Inferior parietal cortex (tissue), 1 donor: ENCODE measurements at regions not wholly inside any gene's neighbourhood (a gene's known extent, or its start where the extent isn't known, plus 50 kb on each side); places are given as distances from the start of the nearest gene placed in this dataset.

Experiments used
- DNase-seq: peaks from one replicate; pipeline ENCODE4 v3.0.0-alpha.2; 2016; ENCODE audit errors: extremely low spot score

DNA sequence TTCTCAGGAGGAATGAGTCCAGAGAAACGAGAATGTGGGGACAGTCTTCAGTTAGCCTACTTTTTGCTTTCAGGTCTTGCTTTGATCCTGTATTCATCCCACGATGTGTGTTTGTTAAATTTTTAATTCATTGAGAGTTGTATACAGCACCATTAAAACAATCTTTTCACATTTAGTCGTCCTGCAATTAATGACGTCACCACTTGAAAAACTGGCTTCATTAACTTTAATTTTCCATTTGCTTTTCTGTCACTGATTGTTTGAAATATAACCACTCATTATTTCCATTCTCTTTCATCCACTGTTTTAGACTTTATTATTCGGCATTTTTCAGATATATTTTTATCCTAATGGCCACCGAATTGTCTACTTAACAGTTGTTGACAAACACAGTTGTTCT lies 146.9 kb downstream of the TFEC start:
- DNase-seq, result no peak

DNA sequence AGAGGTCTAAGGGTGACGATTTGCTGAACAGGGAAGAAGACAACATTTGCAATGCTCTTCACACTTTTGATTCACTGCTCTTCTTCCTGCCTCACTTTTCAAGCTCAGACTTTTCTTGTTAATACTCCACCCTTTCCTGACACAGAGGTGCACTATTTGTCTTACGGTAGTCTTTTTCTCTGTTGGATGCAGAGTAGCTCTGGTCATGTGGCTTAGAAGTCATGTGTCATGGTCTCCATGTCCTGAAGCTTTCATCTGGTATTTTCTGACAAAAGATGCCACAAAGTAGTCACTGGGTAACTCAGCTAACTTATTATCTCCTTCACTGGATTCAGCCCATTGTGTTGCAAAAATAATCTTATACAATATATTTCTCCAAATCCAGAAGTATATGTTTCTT lies 149.1 kb downstream of the TFEC start:
- no peak for DNase-seq

GRCh38 chr7:115879171-115879570 lies 151.4 kb downstream of the TFEC start:
- no peak for DNase-seq

- no peak for DNase-seq
These were observed 160.8 kb downstream of the TFEC start for GRCh38 chr7:115869801-115870200.

DNA sequence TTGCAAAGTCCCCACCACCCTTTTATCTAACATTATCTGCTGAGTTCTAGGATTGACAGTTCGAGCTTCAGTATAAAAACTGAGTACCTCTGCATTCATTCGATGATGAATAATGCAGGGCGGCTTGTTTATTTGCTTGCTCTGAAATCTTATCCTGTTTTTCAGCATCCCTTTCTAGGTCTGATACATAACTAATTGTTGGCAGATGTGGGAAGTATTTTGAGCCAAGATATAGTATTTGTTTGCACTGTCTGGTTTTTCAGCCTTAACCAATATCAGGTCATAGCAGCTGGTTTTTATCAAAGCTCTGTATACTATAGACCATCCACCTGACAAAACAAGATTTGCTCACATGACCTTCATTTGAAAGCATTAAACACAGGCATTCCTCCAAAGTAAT lies 161.4 kb downstream of the TFEC start:
- no peak for DNase-seq

- DNase-seq, result no peak
These were observed 162.2 kb downstream of the TFEC start for GRCh38 chr7:115868369-115868768.

- no peak for DNase-seq
These were observed 166.5 kb downstream of the TFEC start for GRCh38 chr7:115864082-115864481.

GRCh38 chr7:115851291-115851690 lies 179.3 kb downstream of the TFEC start:
- no peak for DNase-seq

DNA sequence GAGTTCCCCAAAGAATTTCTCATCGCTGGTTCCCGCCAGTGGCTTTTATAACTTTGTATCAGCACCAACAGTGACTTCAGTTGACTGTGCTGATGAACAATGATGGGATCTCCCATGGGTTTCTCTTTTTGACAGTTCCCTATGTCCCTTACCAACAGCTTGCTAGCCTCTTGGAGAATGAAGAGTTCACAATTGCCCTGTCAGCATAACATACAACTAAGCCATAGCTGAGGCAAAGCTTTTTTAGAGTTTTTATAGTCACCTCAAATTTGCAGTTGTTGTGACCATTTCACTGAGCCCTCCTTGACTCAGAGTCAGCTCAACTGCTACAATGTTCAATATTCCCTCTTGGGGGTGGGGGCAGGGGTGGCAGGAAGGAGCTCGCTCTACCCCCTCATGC lies 179.8 kb downstream of the TFEC start:
- DNase-seq, result no peak

- DNase-seq, result no peak
These were observed 185.7 kb downstream of the TFEC start for GRCh38 chr7:115844857-115845256.

DNA sequence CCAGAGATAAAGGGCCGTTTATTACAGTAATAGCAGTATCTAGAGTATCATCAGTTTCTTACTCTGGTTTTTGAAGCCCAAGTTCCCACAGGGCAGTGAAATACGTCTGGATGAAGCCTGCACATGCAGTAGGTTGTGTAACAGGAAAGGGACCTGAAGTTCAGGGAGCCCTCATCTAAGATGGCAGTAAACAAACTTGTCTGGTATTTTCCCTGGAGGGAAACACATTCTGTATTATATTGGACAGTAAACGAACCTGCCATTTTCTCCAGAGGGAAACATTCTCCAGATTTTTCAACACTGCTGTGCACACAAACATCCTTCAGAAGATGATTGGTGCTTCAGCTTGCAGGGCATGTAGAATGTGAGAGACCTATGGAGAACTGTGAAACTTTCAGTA lies 189.9 kb downstream of the TFEC start:
- DNase-seq, result no peak

DNA sequence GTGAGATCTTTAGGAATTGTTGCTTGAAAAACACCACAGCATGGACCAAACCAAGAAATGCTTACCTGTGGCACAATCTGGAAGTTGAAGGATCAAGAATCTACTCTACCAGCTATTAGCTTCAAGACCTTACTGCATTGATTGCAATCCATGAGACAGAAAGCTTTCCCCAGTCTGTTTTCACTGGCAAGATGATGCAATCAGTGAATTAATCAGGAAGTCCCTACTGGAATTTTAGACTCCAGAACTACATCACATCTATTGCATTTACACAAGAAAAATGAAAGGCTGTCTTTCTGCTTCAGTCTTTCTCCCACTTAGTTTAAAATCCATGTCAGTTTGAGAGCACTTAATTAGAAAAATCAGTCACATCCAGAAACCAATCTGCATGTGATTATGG lies 191.7 kb downstream of the TFEC start:
- no peak for DNase-seq

- no peak for DNase-seq
These were observed 199.2 kb downstream of the TFEC start for GRCh38 chr7:115831371-115831770.

DNA sequence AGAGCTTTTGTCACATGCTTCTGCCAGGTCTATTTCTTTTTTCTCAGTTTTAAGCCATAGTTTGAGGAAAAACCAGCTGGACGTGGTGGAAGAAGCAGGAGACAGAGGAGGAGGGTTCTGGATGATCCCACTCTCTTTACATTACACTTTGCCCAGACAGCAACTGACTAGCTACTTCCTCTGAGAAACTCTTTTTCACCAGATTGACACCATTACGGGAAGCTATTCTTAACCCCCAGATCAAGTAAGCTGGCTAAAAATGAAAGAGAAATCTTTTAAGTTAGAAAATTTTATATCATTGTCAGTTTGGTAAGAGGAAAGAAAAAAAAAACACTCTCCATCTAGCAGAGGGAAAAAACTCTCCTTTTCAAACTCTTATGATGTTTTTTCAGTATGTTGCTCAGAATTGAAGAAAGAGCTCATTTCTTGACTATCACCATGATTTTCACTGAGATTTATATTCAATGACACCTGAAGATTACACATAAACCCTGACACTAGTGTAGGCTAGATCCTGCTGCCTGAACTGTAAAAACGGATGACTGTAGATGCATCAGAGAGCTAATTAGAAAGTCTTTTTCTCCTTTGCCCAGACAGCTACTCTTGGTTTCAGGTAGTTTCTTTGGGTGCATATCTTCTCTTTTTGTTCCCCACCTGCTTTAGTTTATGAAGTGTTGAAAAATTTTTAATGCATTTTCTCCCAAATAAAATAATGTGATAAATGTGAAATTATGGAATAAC lies 203.1 kb downstream of the TFEC start:
- DNase-seq, result no peak

GRCh38 chr7:115825456-115826115 lies 205.0 kb downstream of the TFEC start:
- DNase-seq, result no peak

DNA sequence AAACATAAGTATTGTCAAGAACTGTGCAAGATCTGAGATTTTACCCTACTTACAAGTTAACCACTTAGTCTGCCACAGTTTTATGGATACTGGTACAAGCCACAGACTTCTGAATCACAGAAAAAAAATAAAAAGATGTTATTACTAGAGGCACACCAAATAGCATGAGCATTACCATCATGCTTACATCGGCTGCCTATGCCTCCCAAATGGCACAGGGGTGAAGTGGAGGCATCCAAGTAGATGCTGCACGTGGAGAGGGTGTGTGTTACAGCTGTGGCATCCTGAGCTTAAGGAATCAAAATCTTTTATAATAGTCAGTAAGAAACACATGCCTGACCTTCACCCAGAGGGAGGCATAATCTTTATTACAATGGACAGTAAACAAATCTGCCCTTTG lies 207.8 kb downstream of the TFEC start:
- DNase-seq, result no peak

GRCh38 chr7:115822380-115822779 lies 208.2 kb downstream of the TFEC start:
- no peak for DNase-seq

DNA sequence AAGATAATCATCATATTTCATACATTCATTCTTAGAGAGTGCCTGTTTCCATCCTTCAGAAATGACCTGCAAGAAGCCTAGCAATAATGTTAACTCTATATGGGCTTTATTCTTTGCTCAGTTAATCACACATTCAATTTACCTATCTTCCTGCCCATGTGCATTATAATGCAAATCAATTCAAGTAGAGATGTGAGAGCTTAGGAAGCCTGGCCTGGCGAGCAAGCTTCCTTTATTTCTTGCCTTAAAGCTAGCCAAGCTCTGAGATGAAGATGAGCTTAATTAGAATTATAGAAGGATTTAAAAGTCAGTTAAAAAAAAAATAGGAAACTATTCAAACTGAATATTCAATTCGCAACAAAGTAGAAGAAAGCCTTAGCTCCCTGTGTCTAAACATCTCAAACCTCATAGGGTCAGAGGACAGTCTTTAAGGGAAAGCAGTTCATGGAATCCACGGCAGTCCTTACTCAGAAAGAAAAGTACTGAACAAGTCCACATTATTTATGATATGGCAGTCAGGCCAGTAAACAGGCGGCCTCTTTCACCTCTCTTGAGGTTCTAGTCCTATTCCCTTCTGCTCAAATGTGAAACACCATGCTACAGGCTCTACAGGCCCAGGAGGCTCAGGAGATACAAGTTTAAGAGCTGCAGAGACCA lies 214.1 kb downstream of the TFEC start:
- no peak for DNase-seq

GRCh38 chr7:115812794-115813193 lies 217.8 kb downstream of the TFEC start:
- no peak for DNase-seq

GRCh38 chr7:115805458-115805857 lies 225.1 kb downstream of the TFEC start:
- DNase-seq, result no peak

DNA sequence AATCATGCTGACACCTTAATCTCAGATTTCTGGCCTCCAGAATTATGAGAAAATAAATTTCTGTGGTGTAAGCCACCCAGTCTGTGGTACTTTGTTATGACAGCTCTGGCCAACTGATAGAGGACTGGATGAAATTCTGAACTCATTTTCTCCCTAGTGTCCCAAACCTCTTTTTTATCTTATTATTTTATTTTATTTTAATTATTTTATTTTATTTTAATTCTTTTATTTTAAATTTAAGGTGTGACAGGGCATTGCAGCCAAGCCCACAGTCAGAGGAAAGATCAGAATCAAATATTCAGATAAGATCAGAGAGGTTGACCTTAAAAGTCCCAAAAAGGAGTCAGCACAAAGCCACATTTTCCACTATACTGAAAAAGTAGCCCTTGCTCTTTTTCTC lies 228.1 kb downstream of the TFEC start:
- no peak for DNase-seq

- DNase-seq, result no peak
These were observed 231.1 kb downstream of the TFEC start for GRCh38 chr7:115799430-115799829.
